ENCODE measurements at regions not wholly inside any gene's neighbourhood (a gene's known extent, or its start where the extent isn't known, plus 50 kb on each side); places are given as distances from the start of the nearest gene placed in this dataset.

- no peak for DNase-seq (ENCODE audit: low read depth)
Measured at GRCh38 chr15:77732514-77733335, 100.0 kb upstream of the LINGO1 start.

GRCh38 chr15:77731945-77732344, 99.2 kb upstream of the LINGO1 start:
- no peak for DNase-seq (ENCODE audit: low read depth)

DNA sequence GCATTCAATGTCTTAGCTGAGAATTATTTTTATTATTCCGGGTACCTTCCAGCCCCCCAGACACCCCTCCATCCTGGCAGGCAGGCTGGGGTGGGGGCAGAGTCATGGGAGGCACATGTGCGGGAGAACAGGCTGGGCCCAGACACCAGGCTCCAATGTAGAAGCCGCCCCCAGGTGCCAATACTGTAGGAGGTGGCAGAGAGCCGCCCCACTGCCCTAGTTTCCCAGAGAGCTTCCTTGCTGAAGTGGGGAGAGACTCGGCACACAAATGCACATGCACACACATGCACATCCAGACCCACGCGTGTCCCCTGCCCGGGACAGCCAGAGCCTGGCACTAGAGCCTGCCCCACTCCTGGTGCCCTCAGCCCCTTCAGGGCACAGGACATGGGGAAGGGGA, 98.4 kb upstream of the LINGO1 start:
- DNase-seq (ENCODE audit: low read depth), result no peak

GRCh38 chr15:77727635-77728304, 95.1 kb upstream of the LINGO1 start:
- DNase-seq (ENCODE audit: low read depth), result no peak

- no peak for DNase-seq (ENCODE audit: low read depth)
Measured at GRCh38 chr15:77724715-77725114, 92.0 kb upstream of the LINGO1 start.

- no peak for DNase-seq (ENCODE audit: low read depth)
Measured at GRCh38 chr15:77723756-77724155, 91.0 kb upstream of the LINGO1 start.

- DNase-seq (ENCODE audit: low read depth), result no peak
Measured at GRCh38 chr15:77722759-77723460, 90.2 kb upstream of the LINGO1 start.

GRCh38 chr15:77721963-77722362, 89.3 kb upstream of the LINGO1 start:
- DNase-seq (ENCODE audit: low read depth), result no peak

GRCh38 chr15:77720655-77721054, 87.9 kb upstream of the LINGO1 start:
- no peak for DNase-seq (ENCODE audit: low read depth)

- DNase-seq (ENCODE audit: low read depth), result no peak
Measured at GRCh38 chr15:77720173-77720572, 87.5 kb upstream of the LINGO1 start.

GRCh38 chr15:77719450-77719849, 86.7 kb upstream of the LINGO1 start:
- no peak for DNase-seq (ENCODE audit: low read depth)

- no peak for DNase-seq (ENCODE audit: low read depth)
Measured at GRCh38 chr15:77717333-77717990, 84.8 kb upstream of the LINGO1 start.

DNA sequence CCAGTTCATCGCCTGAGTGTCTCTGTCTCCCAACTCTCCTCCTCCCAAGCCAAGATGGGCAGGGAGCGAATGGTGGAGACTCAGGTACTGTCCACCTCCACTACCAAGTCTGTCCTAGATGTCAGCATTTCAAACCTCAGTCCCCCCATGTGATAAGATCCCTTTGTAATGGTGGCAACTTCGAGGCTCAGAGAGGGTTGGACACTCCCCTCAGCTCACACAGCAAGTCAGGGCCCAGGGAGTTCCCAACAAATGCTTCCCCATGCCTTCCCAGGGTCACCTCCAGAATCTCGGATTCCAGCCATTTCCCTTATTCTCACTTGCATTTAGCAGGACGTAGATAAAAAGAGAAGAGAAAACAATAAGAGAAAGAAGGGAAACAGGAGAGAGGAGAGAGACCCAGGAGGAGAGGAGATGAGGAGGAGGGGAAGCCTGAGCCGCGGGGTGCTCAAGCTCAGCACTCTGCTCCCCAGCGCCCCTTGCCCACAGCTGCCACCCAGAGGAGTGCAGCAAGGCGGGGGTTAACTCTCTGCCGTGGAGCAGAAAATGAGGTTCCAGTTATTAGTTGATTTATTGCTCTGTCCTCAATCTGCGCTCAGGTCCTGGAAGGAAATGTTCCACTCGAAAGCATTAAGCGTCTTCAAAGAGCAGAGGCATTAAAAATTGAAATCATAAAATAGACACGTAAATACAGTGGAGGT, 84.1 kb upstream of the LINGO1 start:
- no peak for DNase-seq (ENCODE audit: low read depth)

DNA sequence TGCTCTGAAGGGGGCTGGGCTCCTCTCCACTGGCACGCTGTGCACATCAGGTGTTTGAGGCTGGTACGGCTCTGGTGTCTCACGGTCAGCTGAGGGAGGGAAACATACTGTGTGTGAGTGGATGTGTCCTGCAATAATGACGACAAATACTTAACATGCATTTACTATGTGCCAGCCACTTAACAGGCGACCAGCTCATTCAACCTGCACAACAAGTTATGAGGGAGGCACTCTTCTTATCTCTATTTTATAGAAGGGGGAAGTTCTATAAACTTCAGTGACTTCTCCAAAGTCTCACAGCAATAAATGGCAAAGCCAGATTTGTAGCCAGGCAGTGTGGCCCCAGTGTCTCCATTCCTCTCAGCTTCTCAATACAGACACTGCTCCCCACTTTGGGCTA, 83.1 kb upstream of the LINGO1 start:
- no peak for DNase-seq (ENCODE audit: low read depth)

DNA sequence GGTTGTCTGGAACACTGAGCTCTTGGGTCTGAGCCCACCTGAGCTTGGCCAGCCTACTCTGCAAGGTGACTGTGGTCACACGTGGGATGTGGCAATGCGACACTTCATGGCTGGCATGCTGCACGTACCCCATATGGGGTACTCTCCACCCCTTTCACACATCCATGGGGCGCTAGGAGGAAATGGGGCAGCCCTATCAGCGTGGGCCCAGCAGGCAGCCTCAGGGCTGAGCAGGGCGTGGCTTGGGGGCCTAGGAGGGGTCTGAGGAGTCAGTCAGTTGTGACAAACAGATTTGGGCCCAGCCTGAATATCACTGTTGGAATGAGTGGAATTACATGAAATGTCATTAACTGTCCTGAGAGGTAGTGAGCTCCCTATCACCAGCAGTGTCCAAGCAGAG, 82.3 kb upstream of the LINGO1 start:
- no peak for DNase-seq (ENCODE audit: low read depth)

DNA sequence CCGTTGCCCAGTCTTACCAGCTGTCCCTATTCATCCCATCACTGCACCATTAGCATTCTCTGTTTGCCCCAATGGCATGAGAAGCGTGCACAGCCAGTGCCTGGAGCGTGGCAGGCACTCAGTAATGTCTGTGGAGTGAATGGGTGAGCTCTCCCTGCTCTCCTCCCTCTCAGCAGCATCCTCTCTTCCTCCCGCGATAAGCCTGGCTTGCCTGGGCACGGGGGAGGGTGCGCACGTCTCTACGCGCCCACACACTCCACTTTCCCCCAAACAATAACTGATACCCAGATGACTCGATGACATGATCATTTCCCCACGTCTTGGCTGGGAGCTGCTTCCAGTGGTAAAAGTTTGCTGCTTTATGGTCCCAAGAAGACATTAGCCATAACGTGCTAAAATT, 81.8 kb upstream of the LINGO1 start:
- no peak for DNase-seq (ENCODE audit: low read depth)

- no peak for DNase-seq (ENCODE audit: low read depth)
Measured at GRCh38 chr15:77714023-77714422, 81.3 kb upstream of the LINGO1 start.

DNA sequence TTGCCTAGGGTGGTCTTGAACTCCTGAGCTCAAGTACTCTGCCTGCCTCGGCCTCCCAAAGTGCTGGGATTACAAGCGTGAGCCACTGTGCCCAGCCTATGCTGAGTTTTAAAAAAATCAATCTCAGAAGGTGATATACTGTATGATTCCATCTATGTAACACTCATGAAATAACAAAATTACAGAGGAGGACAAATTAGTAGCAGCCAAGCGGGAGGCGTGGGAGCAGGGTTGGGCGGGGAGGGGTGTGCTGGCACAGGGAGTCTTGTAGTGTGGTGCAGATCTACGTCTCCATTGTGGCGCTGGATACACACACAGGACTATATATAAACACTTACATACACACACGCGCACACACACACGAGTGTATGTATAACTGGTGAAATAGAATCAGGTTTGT, 80.6 kb upstream of the LINGO1 start:
- no peak for DNase-seq (ENCODE audit: low read depth)

GRCh38 chr15:77712438-77712837, 79.7 kb upstream of the LINGO1 start:
- no peak for DNase-seq (ENCODE audit: low read depth)

- no peak for DNase-seq (ENCODE audit: low read depth)
Measured at GRCh38 chr15:77710637-77711036, 77.9 kb upstream of the LINGO1 start.

DNA sequence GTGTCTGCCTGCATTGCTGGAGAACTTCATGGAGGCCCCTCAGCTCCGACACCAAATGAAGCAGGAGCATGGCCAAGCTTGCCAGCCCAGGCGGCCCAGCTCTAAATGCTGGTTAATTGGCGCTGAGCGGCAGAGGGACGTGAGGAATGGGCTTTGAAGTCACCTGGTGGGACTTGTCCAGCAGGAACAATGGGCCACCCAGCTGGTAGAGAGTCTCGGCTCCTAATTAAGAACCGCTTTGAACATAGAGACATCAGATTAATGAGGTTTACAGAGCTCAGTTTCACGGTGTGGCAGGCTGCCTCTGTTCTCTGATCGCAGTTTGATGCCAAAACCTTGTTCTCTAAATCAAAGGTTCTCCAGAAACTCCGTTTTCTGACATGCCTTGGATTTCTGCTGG, 77.5 kb upstream of the LINGO1 start:
- DNase-seq (ENCODE audit: low read depth), result no peak

Data from iris pigment epithelial cell (primary cell).